GM19452 (cell line): ENCODE measurements at regions not wholly inside any gene's neighbourhood (a gene's known extent, or its start where the extent isn't known, plus 50 kb on each side); places are given as distances from the start of the nearest gene placed in this dataset.
"Not testable (repeated sequence)": the region's sequence is repeated elsewhere in the genome, so short reads cannot be mapped to it uniquely, and the experiment has no call there.

ENCODE experiments used
- ATAC-seq: cut with Tn5 transposase; IDR thresholded peaks from one replicate; pipeline ENCODE4 v1.9.1; 2021; ENCODE audit not compliant: unreplicated experiment

- no peak for ATAC-seq
Measured at GRCh38 chr18:77369644-77370043, 120.0 kb downstream of the GALR1 start.

GRCh38 chr18:77373730-77374445 lies 124.2 kb downstream of the GALR1 start:
- no peak for ATAC-seq

GRCh38 chr18:77374446-77374805 lies 124.8 kb downstream of the GALR1 start:
- ATAC-seq = no peak

GRCh38 chr18:77376043-77376732 lies 126.5 kb downstream of the GALR1 start:
- ATAC-seq = no peak

GRCh38 chr18:77376733-77377094 lies 127.1 kb downstream of the GALR1 start:
- no peak for ATAC-seq

GRCh38 chr18:77377813-77378212 lies 128.2 kb downstream of the GALR1 start:
- ATAC-seq = no peak

- no peak for ATAC-seq
Measured at GRCh38 chr18:77379976-77380509, 130.4 kb downstream of the GALR1 start.

- no peak for ATAC-seq
Measured at GRCh38 chr18:77380695-77381094, 131.0 kb downstream of the GALR1 start.

- no peak for ATAC-seq
Measured at GRCh38 chr18:77392321-77392720, 142.7 kb downstream of the GALR1 start.

GRCh38 chr18:77393519-77393918 lies 143.9 kb downstream of the GALR1 start:
- no peak for ATAC-seq

- no peak for ATAC-seq
Measured at GRCh38 chr18:77395953-77396352, 146.3 kb downstream of the GALR1 start.

GRCh38 chr18:77397056-77397455 lies 147.4 kb downstream of the GALR1 start:
- no peak for ATAC-seq

- ATAC-seq = no peak
Measured at GRCh38 chr18:77397617-77398016, 148.0 kb downstream of the GALR1 start.

GRCh38 chr18:77400561-77400960 lies 150.9 kb downstream of the GALR1 start:
- ATAC-seq = no peak

- no peak for ATAC-seq
Measured at GRCh38 chr18:77401173-77401572, 151.5 kb downstream of the GALR1 start.

- ATAC-seq = no peak
Measured at GRCh38 chr18:77403969-77404535, 154.4 kb downstream of the GALR1 start.

- ATAC-seq = no peak
Measured at GRCh38 chr18:77405096-77405495, 155.4 kb downstream of the GALR1 start.

- no peak for ATAC-seq
Measured at GRCh38 chr18:77407733-77408132, 158.1 kb downstream of the GALR1 start.

- ATAC-seq = not testable (repeated sequence)
Measured at GRCh38 chr18:77421546-77421945, 171.9 kb downstream of the GALR1 start.

GRCh38 chr18:77422974-77423867 lies 173.6 kb downstream of the GALR1 start:
- ATAC-seq = no peak

- no peak for ATAC-seq
Measured at GRCh38 chr18:77433076-77433475, 183.4 kb downstream of the GALR1 start.
